SK-MEL-5 (cell line): ENCODE measurements at regions not wholly inside any gene's neighbourhood (a gene's known extent, or its start where the extent isn't known, plus 50 kb on each side); places are given as distances from the start of the nearest gene placed in this dataset.
A peak's percentile ranks its signal among the peaks of the same experiment; 100 is the strongest.

Experiments used
- DNase-seq: peaks from one replicate; pipeline ENCODE4 v3.0.0-alpha.2; 2016; ENCODE audit warnings: low read depth, low spot score
- in situ Hi-C: cut with HindIII; loops from 2 replicates; pipeline ENCODE4 v1.10.0; 2016; ENCODE audit warnings: low sequenced_read_pairs, high pct_unique_total_duplicates, low pct_unique_long_range_greater_than_20kb
- small RNA-seq, 2 experiments: library from RNA; depleted of rRNA; stranded (forward); fragments of <200 nt; gene quantifications; one replicate each; pipeline ENCODE3, GENCODE V24; 2014

- no peak for DNase-seq
- in situ Hi-C loops = no loop called here
Observed at GRCh38 chr1:220336391-220337031, 64.3 kb upstream of the RAB3GAP2 start.

DNA sequence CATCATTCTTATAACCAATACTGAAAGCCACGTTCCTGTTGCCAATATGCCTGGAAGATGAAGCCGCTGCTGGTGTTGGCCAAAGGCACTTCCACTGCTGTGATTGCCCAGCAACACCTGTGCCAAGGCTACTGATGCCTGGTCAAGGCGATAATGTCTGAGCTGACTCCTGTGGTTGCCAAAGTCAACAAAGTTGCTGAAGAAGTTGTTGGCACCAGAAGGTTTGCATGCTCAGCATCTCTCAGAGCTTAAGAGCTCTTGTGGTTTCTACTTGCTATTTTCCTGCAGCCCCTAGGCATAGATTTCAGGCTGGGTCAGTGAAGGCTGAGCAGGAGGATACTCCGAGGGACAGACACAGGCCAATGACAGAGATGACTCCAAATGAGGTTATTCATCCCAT, 63.4 kb upstream of the RAB3GAP2 start:
- no peak for DNase-seq
- in situ Hi-C loops = no loop called here

DNA sequence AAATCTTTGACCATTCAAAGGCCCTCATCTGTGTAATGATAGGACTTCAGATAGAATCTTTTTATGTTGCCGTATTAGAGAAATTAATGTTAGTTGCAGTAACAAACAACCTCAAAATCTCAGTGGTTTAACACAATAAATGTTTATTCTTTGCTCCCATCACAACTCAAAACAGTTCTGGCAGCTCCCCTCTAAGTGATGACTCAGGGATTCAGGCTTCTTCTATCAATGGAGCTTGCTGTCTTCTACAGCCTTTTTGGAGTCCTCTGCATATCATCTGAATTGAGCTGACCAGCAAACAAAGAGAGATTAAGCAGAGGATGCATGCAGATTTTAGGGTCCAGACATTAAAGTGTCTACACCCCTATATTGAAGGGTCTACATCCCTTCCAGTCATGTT, 59.1 kb upstream of the RAB3GAP2 start:
- in situ Hi-C loops = no loop called here
- DNase-seq = no peak

DNA sequence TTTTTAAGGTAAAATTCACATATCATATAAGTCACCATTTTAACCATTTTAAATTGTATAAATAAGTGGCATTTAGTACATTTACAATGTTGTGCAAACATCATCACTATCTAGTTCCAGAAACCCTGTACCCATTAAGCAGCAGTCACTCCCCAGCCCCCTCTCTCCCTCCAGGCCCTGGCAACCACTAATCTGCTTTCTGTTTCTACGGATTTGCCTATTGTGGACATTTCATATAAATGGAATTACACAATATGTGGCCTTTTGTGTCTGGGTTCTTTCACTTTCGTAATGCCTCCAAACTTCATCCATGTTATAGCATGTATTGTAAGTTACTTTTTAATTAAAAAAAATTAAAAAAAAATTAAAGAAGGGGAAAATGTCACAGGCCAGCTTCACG, 58.0 kb upstream of the RAB3GAP2 start:
- DNase-seq = no peak
- in situ Hi-C loops = no loop called here

DNA sequence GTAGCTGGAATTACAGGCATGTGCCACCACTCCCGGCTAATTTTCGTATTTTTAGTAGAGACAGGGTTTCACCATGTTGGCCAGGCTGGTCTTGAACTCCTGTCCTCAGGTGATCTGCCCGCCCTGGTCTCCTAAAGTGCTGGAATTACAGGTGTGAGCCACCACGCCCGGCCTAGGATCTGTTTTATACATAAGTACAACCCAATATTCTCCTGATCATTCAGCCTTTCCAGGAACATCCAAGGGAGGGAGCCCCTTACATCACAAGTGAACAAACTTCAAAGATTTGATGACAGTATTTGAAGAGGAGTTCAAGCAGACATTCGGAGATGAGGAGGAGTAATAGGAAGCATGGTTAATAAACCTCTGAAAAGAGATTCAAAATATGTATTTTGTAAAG, 54.9 kb upstream of the RAB3GAP2 start:
- peak; percentile 5 for DNase-seq

GRCh38 chr1:220326578-220326977, 54.3 kb upstream of the RAB3GAP2 start:
- DNase-seq = no peak
- in situ Hi-C loops = no loop called here

More for the DNA sequence above, 54.9 kb upstream of the RAB3GAP2 start:
- in situ Hi-C loops = no loop called here

- in situ Hi-C loops = no loop called here
- no peak for DNase-seq
Observed at GRCh38 chr1:220325306-220325995, 53.2 kb upstream of the RAB3GAP2 start.

DNA sequence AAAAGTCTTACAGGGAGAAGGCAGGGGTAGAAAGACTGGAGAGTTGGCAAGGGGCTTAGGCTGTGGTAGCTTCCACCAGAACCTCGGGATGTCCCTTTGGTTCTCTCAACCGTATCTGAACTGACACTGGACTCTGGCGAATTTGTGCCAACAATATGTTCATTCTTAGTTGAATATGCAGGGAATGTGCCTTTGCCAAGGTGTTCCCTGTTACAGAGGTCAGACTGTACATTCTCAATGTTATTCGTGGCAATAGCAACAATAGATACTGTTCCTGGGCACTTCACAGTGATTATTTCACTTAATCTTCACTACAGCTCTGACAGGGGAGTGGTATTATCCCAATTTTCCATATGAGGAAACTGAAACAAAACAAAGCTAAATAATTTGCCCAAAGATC, 51.5 kb upstream of the RAB3GAP2 start:
- DNase-seq = no peak
- in situ Hi-C loops = no loop called here

- in situ Hi-C loops = no loop called here
- no peak for DNase-seq
Observed at GRCh38 chr1:220322570-220322969, 50.3 kb upstream of the RAB3GAP2 start.

Small RNA genes in the stretch of these regions (small RNA-seq; reads per million reads assigned to genes)
- 0 reads per million in 2 experiments for gene AC096644.2
